Natural killer cell treated with Interleukin-12 subunit alpha and Interleukin-12 subunit beta and Interleukin-15 and Interleukin-18, amount 100 ng/mL, for 72 hours (primary cell): ENCODE measurements at regions not wholly inside any gene's neighbourhood (a gene's known extent, or its start where the extent isn't known, plus 50 kb on each side); places are given as distances from the start of the nearest gene placed in this dataset.

Source experiments
- ATAC-seq, 2 donors: fragments of 150-1000 bp; cut with Tn5 transposase in 1 of 2; sonication (Bioruptor Pico), chemical (Tn5 transposase) in 1 of 2; 2 replicates each; pipeline ENCODE4 v1.10.0; 2021
- DNase-seq: peaks from one replicate; pipeline ENCODE4 v3.0.0; 2022; ENCODE audit warnings: low spot score
- H3K27ac Mint-ChIP-seq, 2 donors: 1 replicate in 1 of 2; 2 replicates in 1 of 2; pipeline ENCODE4 v1.8.0; 2022; ENCODE audit warnings: mixed read lengths in 2 of 2, mild to moderate bottlenecking in 1 of 2, moderate library complexity in 1 of 2
- H3K27me3 Mint-ChIP-seq, 2 donors: 1 replicate in 1 of 2; 2 replicates in 1 of 2; pipeline ENCODE4 v1.8.0; 2022; ENCODE audit warnings: mixed read lengths in 2 of 2
- H3K36me3 Mint-ChIP-seq: one replicate; pipeline ENCODE4 v1.8.0; 2022; ENCODE audit warnings: mixed read lengths
- H3K4me1 Mint-ChIP-seq, 2 donors: 1 replicate in 1 of 2; 2 replicates in 1 of 2; pipeline ENCODE4 v1.8.0; 2022; ENCODE audit warnings: low read depth in 2 of 2, mixed read lengths in 2 of 2, mild to moderate bottlenecking in 1 of 2
- H3K4me3 Mint-ChIP-seq: one replicate; pipeline ENCODE4 v1.8.0; 2022; ENCODE audit warnings: mixed read lengths
- H3K9me3 Mint-ChIP-seq: 2 replicates; pipeline ENCODE4 v1.8.0; 2022; ENCODE audit warnings: mixed read lengths

DNA sequence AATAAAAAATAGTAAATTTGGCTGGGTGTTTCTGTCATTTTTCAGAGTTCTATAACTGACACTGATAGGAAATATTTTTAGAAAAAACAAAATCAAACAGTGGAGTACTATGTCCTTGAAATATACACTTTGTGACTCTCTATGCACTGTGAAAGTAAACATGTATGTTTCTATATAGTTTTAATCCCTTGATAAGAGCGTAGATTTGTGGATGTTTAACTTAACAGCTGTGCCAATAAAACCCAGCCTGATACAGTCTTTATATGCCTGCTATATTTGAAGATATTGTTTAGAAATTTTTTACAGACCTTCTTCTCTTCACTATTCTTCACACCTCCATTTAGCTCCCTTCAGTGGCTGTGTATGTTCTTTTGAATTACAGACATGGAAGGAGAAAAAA is 473.3 kb upstream of the FZD8 start:
- DNase-seq (no peak), ATAC-seq (no peak)
- H3K4me3 Mint-ChIP-seq, result no peak overlapping the region
- peaks cover 13% of the 10 kb centered on the region for H3K9me3 Mint-ChIP-seq
- no peak overlapping the region for H3K27ac Mint-ChIP-seq
- H3K36me3 Mint-ChIP-seq, result no peaks in the 10 kb centered on the region
- H3K4me1 Mint-ChIP-seq, result no peaks in the 10 kb centered on the region
- no peaks in the 10 kb centered on the region for H3K27me3 Mint-ChIP-seq

DNA sequence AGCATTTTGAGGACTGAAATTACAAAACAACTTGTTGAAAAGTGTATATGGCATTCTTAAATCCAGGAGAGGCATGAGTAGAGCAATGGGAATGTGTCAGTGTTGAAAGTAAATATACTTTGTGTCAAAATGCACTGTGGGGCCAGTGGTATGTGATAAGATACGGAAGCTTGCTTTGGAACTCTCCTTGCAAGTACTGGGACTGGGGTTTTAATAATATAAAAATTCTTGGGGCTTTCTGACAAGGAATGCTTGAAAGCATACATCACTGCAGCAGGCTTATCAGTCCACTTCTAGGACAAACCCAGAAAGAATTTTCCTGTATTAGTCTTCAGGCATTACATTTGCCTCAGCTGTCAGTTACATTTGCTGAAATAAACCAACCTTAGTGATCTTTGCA is 472.8 kb upstream of the FZD8 start:
- no peak for DNase-seq
- Mint-ChIP-seq H3K27me3 (no peaks in the 10 kb centered on the region), H3K4me1 (no peaks in the 10 kb centered on the region), H3K4me3 (no peak overlapping the region), H3K36me3 (no peaks in the 10 kb centered on the region), H3K9me3 (peaks cover 13% of the 10 kb centered on the region), H3K27ac (no peak overlapping the region)
- no peak for ATAC-seq

DNA sequence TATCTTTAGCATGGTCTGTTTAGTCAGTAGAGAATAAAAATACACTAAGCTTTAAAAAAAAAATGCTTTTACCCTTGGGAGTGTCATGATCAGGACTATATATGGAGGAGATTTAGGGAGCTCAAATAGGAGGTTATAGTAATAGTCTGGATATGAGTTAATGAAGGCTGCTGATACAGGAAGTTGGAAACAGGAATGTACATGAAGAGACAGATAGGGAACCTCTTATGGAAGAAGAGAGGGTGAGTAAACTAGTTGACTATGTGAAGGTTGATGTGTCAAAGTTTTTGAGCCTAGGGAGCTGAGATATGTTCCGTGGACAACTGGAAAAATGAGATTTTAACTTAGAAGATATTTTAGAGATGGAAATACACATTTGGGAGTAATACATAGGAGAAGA is 472.0 kb upstream of the FZD8 start:
- Mint-ChIP-seq H3K4me3 (no peak overlapping the region), H3K27me3 (no peaks in the 10 kb centered on the region), H3K27ac (no peak overlapping the region), H3K36me3 (no peaks in the 10 kb centered on the region), H3K4me1 (no peaks in the 10 kb centered on the region), H3K9me3 (peaks cover 13% of the 10 kb centered on the region)
- DNase-seq (no peak), ATAC-seq (no peak)

DNA sequence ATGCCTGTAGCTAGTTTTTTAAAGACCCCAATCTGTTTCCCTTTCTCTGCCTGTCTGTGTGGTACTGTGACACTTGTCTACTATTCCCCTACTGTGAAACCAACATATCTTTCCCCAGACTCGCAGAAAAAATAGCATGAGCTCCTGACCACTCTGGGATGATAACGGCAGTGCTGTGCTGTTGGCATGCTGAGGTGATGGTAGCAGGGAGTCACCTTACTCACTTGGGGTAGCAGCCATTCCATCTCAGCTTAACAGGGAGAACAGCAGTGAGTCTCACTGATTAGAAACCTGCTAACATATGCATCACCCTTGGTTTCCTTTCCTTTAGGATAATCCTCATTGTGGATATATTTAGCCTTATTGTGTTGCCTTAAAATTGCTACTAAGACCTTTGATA is 469.6 kb upstream of the FZD8 start:
- DNase-seq (no peak), ATAC-seq (no peak)
- Mint-ChIP-seq H3K27ac (no peak overlapping the region), H3K27me3 (no peaks in the 10 kb centered on the region), H3K36me3 (no peaks in the 10 kb centered on the region), H3K9me3 (peaks cover 7% of the 10 kb centered on the region), H3K4me1 (no peaks in the 10 kb centered on the region), H3K4me3 (no peak overlapping the region)

DNA sequence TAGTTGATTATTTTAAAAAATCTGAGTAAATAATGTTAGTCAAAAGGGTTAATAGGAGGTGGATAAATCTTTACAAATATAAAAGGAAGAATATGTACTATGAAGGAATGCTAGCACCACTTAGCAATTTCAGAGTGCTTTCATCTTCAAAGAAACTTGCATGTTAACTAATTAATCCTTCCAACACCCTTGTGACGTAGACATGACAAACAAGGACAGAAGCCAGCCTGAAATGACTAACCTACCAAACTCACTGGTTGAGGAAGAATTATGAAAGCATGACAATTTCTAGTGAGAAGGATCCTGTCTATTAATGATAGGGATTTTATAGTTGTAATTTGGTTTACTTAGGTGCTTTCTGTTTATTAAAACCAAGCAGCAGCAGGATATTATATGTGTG is 468.0 kb upstream of the FZD8 start:
- H3K9me3 Mint-ChIP-seq, result peaks cover 7% of the 10 kb centered on the region
- H3K36me3 Mint-ChIP-seq, result no peaks in the 10 kb centered on the region
- H3K4me3 Mint-ChIP-seq, result no peak overlapping the region
- DNase-seq, result no peak
- ATAC-seq, result no peak
- H3K27ac Mint-ChIP-seq, result no peak overlapping the region
- H3K27me3 Mint-ChIP-seq, result no peaks in the 10 kb centered on the region
- no peaks in the 10 kb centered on the region for H3K4me1 Mint-ChIP-seq

DNA sequence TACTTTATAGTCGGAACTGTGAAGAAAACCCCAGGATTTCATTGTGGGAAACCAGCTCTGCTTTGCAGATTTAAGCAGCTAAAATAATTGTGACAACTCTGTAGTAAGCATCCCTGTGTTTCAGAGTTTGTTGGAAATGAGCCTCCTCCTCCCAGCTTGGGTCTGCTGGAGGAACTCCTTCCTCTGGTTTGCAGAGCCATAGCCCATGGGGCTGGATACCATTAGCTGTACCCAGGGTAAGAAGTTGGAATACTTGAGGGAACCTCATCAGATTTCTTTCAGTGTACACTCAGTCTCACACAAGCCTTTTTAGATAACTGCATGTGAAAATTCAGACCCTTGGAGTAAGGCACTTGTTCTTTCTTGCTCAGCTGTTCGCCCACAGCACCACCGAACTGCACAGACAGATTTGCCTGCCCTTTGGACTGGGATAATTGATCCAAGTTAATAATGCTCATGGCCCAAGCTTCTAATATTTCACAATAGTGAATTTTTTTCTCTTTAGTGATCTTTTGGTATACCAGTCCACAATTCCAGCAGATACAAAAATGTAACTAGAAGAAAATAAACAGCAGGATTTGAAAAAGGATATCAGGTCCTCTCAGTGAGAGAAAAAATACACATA is 467.4 kb upstream of the FZD8 start:
- ATAC-seq (no peak), DNase-seq (no peak)
- Mint-ChIP-seq H3K36me3 (no peaks in the 10 kb centered on the region), H3K4me3 (no peak overlapping the region), H3K27ac (no peak overlapping the region), H3K4me1 (no peaks in the 10 kb centered on the region), H3K27me3 (no peaks in the 10 kb centered on the region), H3K9me3 (peaks cover 7% of the 10 kb centered on the region)

DNA sequence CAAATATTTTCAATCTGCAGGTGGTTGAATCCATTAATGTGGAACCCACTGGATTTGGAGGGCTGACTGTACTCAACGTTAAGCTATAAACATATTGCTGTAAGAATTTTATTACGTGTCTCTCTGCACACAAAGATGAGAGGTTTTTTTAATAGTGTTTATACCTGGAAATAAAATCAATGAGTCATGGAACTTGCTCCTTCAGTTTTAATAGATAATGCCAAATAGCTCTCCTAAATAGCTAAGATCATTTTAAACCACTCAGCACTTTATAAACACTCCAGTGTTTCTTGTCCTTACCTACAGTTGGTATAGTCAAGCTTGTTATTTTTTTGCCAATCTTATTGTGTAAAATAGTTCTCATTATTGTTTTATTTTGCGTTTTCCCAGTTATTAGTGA is 455.6 kb upstream of the FZD8 start:
- Mint-ChIP-seq H3K4me3 (no peak overlapping the region), H3K9me3 (peaks cover 6% of the 10 kb centered on the region), H3K27ac (no peak overlapping the region), H3K36me3 (no peaks in the 10 kb centered on the region), H3K27me3 (no peaks in the 10 kb centered on the region), H3K4me1 (no peaks in the 10 kb centered on the region)
- ATAC-seq, result no peak
- DNase-seq, result no peak

DNA sequence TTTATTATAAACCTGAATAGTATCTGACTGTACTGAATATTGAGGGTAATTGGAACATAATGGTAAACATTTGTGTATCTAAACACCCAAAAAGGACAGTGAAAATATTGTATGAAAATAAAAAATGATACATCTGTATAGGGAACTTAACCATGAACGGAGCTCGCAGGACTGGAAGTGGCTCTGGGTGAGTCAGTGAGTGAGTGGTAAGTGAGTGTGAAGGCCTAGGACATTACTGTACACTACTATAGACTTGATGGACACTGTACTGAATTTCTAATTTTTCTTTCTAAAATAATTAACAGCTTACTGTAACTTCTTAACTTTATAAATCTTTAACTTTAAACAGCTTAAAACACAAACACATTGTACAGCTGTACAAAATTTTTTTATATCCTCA is 454.5 kb upstream of the FZD8 start:
- Mint-ChIP-seq H3K9me3 (peaks cover 6% of the 10 kb centered on the region), H3K27ac (no peak overlapping the region), H3K27me3 (no peaks in the 10 kb centered on the region), H3K4me1 (no peaks in the 10 kb centered on the region), H3K4me3 (no peak overlapping the region), H3K36me3 (no peaks in the 10 kb centered on the region)
- ATAC-seq, result no peak
- DNase-seq, result no peak

DNA sequence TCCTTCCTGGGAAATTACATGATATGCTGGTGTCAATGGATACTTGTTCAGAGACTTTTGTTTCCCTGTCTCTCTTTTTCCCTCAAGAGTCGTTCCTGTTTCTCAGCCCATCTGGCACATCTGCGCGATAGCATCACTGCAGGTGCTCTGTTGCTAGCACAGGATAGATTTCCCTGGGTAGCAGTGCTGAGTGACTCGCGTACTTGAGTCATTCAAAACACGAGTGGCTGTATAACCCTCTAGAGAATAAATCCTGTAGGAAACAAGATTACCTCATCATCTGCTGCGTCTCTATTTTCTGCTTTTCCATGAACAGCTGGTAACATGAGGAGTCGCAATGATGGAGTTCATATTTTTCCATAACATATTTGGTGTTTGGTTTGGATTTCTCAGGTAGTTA is 452.0 kb upstream of the FZD8 start:
- peaks cover 6% of the 10 kb centered on the region for H3K9me3 Mint-ChIP-seq
- ATAC-seq, result no peak
- no peaks in the 10 kb centered on the region for H3K36me3 Mint-ChIP-seq
- no peak overlapping the region for H3K4me3 Mint-ChIP-seq
- no peak for DNase-seq
- no peaks in the 10 kb centered on the region for H3K27me3 Mint-ChIP-seq
- H3K4me1 Mint-ChIP-seq, result no peaks in the 10 kb centered on the region
- H3K27ac Mint-ChIP-seq, result no peak overlapping the region

DNA sequence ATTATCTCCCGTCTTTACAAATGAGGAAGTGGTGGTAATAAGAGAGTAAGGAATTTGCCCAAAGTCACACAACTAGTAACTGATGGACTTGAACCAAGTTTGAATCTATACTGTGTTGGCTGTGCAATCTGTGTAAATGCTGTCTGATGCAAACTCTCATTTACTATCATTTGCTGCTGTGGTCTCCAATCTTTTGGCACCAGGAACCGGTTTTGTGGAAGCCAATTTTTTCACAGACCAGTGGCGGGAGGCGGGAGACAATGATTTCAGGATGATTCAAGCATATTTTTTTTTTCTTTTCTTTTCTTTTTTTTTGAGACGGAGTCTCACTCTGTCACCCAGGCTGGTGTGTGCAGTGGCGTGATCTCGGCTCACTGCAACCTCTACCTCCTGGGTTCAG is 450.0 kb upstream of the FZD8 start:
- ATAC-seq, result no peak
- no peak overlapping the region for H3K4me3 Mint-ChIP-seq
- H3K27ac Mint-ChIP-seq, result no peak overlapping the region

DNA sequence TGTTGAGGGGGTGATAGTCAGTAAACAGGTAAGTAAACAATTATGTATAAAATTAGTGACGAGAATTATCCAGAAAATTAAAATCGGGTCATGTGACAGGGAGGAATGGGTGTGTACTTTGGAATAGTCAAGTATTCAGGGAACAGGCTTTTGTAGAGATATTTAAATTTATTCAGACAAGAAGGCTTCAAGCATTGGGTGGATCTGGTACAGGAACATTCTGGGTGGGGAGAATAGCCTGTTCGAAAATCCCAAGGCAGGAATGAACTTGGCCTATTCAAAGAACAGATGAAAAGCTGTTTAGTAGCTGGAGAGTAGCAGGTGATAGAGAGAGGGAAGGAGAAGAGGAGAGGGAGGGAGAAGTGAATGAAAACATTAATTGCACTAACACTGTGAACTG is 448.9 kb upstream of the FZD8 start:
- no peak overlapping the region for H3K4me3 Mint-ChIP-seq
- ATAC-seq, result no peak
- H3K4me1 Mint-ChIP-seq, result no peaks in the 10 kb centered on the region
- no peak for DNase-seq
- peaks cover 3% of the 10 kb centered on the region for H3K9me3 Mint-ChIP-seq
- H3K27me3 Mint-ChIP-seq, result no peaks in the 10 kb centered on the region
- H3K27ac Mint-ChIP-seq, result no peak overlapping the region
- no peaks in the 10 kb centered on the region for H3K36me3 Mint-ChIP-seq

More for the DNA sequence above, 450.0 kb upstream of the FZD8 start:
- no peaks in the 10 kb centered on the region for H3K27me3 Mint-ChIP-seq
- DNase-seq, result no peak
- no peaks in the 10 kb centered on the region for H3K36me3 Mint-ChIP-seq
- H3K9me3 Mint-ChIP-seq, result peaks cover 3% of the 10 kb centered on the region
- H3K4me1 Mint-ChIP-seq, result no peaks in the 10 kb centered on the region

DNA sequence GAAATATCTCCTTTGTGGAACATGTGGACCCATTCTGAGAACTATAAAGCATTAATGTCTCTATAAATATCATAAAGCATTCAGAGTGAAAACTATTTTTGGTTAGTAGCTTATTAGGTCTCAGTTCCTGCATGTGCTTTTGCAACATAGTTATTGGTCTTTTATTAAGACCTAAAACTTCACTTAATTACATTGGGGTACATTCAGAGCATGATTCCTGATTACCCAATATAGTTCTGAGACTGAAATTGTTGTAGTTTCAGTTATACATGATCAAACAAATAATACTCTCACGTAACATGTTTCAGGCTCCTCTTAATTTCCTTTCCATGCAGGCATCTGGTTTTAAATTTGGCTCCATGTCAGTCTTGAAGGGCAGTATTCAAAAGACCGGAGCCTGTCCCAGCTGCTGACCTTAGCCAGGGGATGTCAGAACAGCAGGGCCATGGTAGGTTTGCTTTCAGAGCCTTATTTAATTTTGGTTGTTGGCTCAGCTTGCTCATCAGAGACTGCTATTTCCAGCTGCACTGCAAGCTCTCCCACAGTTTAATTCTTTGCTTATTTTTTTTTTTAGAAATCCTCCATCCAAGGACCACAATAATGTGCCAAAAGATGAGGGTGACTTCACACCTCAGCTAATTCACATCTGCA is 447.8 kb upstream of the FZD8 start:
- H3K27me3 Mint-ChIP-seq, result no peaks in the 10 kb centered on the region
- H3K27ac Mint-ChIP-seq, result no peak overlapping the region
- H3K36me3 Mint-ChIP-seq, result no peaks in the 10 kb centered on the region
- peaks cover 7% of the 10 kb centered on the region for H3K9me3 Mint-ChIP-seq
- no peak for DNase-seq
- H3K4me3 Mint-ChIP-seq, result no peak overlapping the region
- H3K4me1 Mint-ChIP-seq, result no peaks in the 10 kb centered on the region
- no peak for ATAC-seq

DNA sequence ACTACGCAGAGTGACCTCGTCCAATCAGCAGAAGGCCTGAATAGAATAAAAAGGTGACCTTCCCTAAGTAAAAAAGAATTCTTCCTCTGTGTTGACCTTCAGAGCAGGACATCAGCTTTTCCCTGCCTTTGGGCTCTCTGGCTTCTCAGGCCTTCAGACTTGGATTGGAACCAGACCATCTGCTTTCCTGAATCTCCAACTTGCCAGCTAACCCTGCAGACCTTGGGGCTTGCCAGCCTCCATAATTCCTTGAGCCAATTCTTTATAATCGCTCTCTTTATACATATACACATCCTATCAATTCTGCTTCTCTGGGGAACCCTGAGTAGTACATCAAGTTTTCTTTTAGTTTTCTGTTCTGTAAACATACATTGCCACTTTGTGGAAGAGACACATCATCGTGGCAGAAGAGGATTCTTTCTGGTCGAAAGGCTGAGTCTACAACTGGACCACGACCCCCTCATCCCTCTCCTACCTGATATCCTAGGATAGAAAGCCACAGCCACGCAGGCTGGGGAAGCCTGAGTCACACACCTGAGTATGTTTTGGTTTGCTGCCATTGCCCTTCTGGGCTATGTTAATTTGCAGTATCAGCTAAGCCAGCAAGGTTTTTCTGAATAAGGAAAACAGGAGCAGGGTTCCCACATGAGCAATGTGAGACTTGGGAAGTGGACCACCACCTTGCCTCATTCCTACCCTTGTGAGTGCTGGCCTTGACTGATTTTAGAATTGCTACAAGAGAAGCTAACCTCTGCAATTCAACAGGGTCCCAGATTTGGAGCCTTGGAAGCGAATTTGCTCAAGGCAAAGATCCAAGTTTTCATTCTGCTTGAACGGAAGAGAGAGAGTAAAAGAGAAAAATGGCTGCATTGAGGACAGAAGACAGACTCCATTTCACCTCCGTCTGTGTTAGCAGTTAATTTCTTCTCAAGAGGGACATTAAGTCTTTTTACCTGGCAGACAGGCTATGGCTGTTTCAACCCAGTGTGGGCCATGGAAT is 445.2 kb upstream of the FZD8 start:
- H3K9me3 Mint-ChIP-seq, result peaks cover 9% of the 10 kb centered on the region

DNA sequence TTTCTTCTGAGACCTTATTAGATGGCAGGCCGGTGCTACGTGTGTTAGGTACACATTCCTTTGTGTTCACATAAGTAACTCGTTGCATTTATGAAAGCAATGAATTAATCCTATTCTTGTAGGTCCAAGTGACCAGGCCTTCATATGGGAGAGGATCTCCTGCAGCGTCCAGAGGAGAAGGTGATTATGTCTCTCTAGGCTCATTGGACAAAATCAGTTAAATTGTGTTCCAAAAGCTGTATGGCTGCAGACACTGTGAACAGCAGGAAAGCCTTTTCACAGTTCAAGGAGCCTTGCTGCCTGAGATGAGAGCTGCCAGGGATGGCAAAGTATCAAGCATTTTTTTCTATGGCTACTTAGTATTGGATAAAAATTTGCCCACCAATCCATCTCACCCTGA is 433.1 kb upstream of the FZD8 start:
- no peaks in the 10 kb centered on the region for H3K27me3 Mint-ChIP-seq
- H3K4me1 Mint-ChIP-seq, result no peaks in the 10 kb centered on the region
- DNase-seq, result no peak
- no peak for ATAC-seq
- peaks cover 4% of the 10 kb centered on the region for H3K36me3 Mint-ChIP-seq
- H3K9me3 Mint-ChIP-seq, result peaks cover 2% of the 10 kb centered on the region
- H3K4me3 Mint-ChIP-seq, result no peak overlapping the region
- H3K27ac Mint-ChIP-seq, result no peak overlapping the region

More for the DNA sequence above, 445.2 kb upstream of the FZD8 start:
- no peaks in the 10 kb centered on the region for H3K4me1 Mint-ChIP-seq
- no peak overlapping the region for H3K4me3 Mint-ChIP-seq
- ATAC-seq (no peak), DNase-seq (no peak)
- no peak overlapping the region for H3K27ac Mint-ChIP-seq
- no peaks in the 10 kb centered on the region for H3K36me3 Mint-ChIP-seq
- no peaks in the 10 kb centered on the region for H3K27me3 Mint-ChIP-seq
